ENCODE measurements at regions not wholly inside any gene's neighbourhood (a gene's known extent, or its start where the extent isn't known, plus 50 kb on each side); places are given as distances from the start of the nearest gene placed in this dataset.

- no peak for ATAC-seq
- no peak overlapping the region for H3K9ac ChIP-seq (ENCODE audit: control insufficient read depth, insufficient read depth, low read length)
- H3K27me3 ChIP-seq (replicated peaks in 1 of 2; ENCODE audit: control insufficient read depth in 2 of 2, insufficient read depth in 2 of 2, low read length in 1 of 2), result peaks cover 1 to 3% of the 10 kb centered on the region in 2 experiments; a peak in 2 of 4 replicates
- H3K4me1 ChIP-seq (ENCODE audit: control insufficient read depth, insufficient read depth, low read length), result no peaks in the 10 kb centered on the region
- H4K20me1 ChIP-seq (ENCODE audit: control insufficient read depth, insufficient read depth), result no peaks in the 10 kb centered on the region
- no peak for DNase-seq (ENCODE audit: low read depth, low spot score)
- H3K9me3 ChIP-seq (replicated peaks; ENCODE audit: control insufficient read depth, insufficient read depth, low read length), result no peaks in the 10 kb centered on the region
- ChIA-PET RAD21 (ENCODE audit: unreplicated experiment) (no interaction called here), POLR2A (no interaction called here), SMC1A (ENCODE audit: uncharacterized antibody, unreplicated experiment) (no interaction called here), CTCF (no interaction called here)
- H3K4me3 ChIP-seq, result no peak overlapping the region
- H2AFZ ChIP-seq (ENCODE audit: control insufficient read depth, low read depth, low read length), result no peak overlapping the region
- no peak for FAIRE-seq
- WGBS (ENCODE audit: insufficient coverage, insufficient replicate concordance, low lambda C conversion rate, missing lambda C conversion rate), result 49% methylated on average over 4 of the region's 4 CpGs
- no peak overlapping the region for H3K4me2 ChIP-seq (ENCODE audit: control insufficient read depth, insufficient read depth)
- in situ Hi-C loops (cut with MboI), result no loop called here
- H3K36me3 ChIP-seq (ENCODE audit: control insufficient read depth in 2 of 2, insufficient read depth in 2 of 2, low read length in 1 of 2), result no peaks in the 10 kb centered on the region
- intact Hi-C loops (cut with micrococcal nuclease; ENCODE audit: unreplicated experiment), result no loop called here
- BruUV-seq (replicated peaks), result no TSS peak
- no peak overlapping the region for H3K27ac ChIP-seq (ENCODE audit: control insufficient read depth, insufficient read depth)
- TF ChIP-seq POLR2AphosphoS2 (IDR thresholded peaks at IDR 0.05; ENCODE audit: low read depth, low read length), result no peak
- no peak for TF ChIP-seq E2F4 (IDR thresholded peaks at IDR 0.05; ENCODE audit: low read depth, low read length)
- no peaks in the 10 kb centered on the region for H3K79me2 ChIP-seq (ENCODE audit: control insufficient read depth, insufficient read depth, low read length)
Measured at GRCh38 chr9:695252-695651, 146.2 kb upstream of the DMRT1 start.

GRCh38 chr9:696332-697323 lies 144.9 kb upstream of the DMRT1 start:
- no TSS peak for BruUV-seq (replicated peaks)
- no peak overlapping the region for H3K9ac ChIP-seq (ENCODE audit: control insufficient read depth, insufficient read depth, low read length)
- no peak overlapping the region for H3K27ac ChIP-seq (ENCODE audit: control insufficient read depth, insufficient read depth)
- SMC1A ChIA-PET (ENCODE audit: uncharacterized antibody, unreplicated experiment), result no interaction called here
- H3K4me2 ChIP-seq (ENCODE audit: control insufficient read depth, insufficient read depth), result no peak overlapping the region
- no peak for ATAC-seq
- RAD21 ChIA-PET (ENCODE audit: unreplicated experiment), result no interaction called here
- H3K27me3 ChIP-seq (replicated peaks in 1 of 2; ENCODE audit: control insufficient read depth in 2 of 2, insufficient read depth in 2 of 2, low read length in 1 of 2), result peaks cover 1 to 3% of the 10 kb centered on the region in 2 experiments; a peak in 2 of 4 replicates
- H2AFZ ChIP-seq (ENCODE audit: control insufficient read depth, low read depth, low read length), result no peak overlapping the region
- H4K20me1 ChIP-seq (ENCODE audit: control insufficient read depth, insufficient read depth), result no peaks in the 10 kb centered on the region
- no peaks in the 10 kb centered on the region for H3K9me3 ChIP-seq (replicated peaks; ENCODE audit: control insufficient read depth, insufficient read depth, low read length)
- no peaks in the 10 kb centered on the region for H3K36me3 ChIP-seq (ENCODE audit: control insufficient read depth in 2 of 2, insufficient read depth in 2 of 2, low read length in 1 of 2)
- no peak for DNase-seq (ENCODE audit: low read depth, low spot score)
- intact Hi-C loops (cut with micrococcal nuclease; ENCODE audit: unreplicated experiment) (no loop called here), in situ Hi-C loops (cut with MboI) (no loop called here)
- POLR2A ChIA-PET, result no interaction called here
- no peaks in the 10 kb centered on the region for H3K79me2 ChIP-seq (ENCODE audit: control insufficient read depth, insufficient read depth, low read length)
- FAIRE-seq, result no peak
- CTCF ChIA-PET, result interaction anchor here (0.6 kb wide), 1 partner anchor 444 kb away, joined by 3 read pairs; no protein-coding TSS in a partner anchor
- WGBS (ENCODE audit: insufficient coverage, insufficient replicate concordance, low lambda C conversion rate, missing lambda C conversion rate), result 26% methylated on average over 9 of the region's 9 CpGs
- H3K4me1 ChIP-seq (ENCODE audit: control insufficient read depth, insufficient read depth, low read length), result no peaks in the 10 kb centered on the region
- no peak overlapping the region for H3K4me3 ChIP-seq
- TF ChIP-seq ASH2L (IDR thresholded peaks at IDR 0.05; ENCODE audit: borderline replicate concordance, low read depth) (no peak), ESRRA (IDR thresholded peaks at IDR 0.05; ENCODE audit: low read length) (no peak), MXI1 (IDR thresholded peaks at IDR 0.05; ENCODE audit: low read depth, low read length) (no peak), RELB (IDR thresholded peaks at IDR 0.05; ENCODE audit: low read depth) (no peak), PKNOX1 (IDR thresholded peaks at IDR 0.05) (no peak), KAT2A (conservative IDR thresholded peaks at IDR 0.05; ENCODE audit: control insufficient read depth, low read depth, low read length) (no peak), RAD51 (IDR thresholded peaks at IDR 0.05) (no peak)

All from GM12878 (cell line).